Omental fat pad (tissue), 3 donors: ENCODE measurements at regions not wholly inside any gene's neighbourhood (a gene's known extent, or its start where the extent isn't known, plus 50 kb on each side); places are given as distances from the start of the nearest gene placed in this dataset.

ENCODE experiments used
- ATAC-seq: fragments of 150-250 bp; one replicate; pipeline ENCODE4 v1.9.1; 2016; ENCODE audit warnings: mild to moderate bottlenecking, moderate library complexity; ENCODE audit not compliant: low FRiP score
- DNase-seq: peaks from one replicate; pipeline ENCODE4 v3.0.0-alpha.2; 2019; ENCODE audit warnings: low spot score
- CTCF ChIP-seq, 3 donors: fragments of 450-650 bp; IDR thresholded peaks; one replicate each; pipeline ENCODE4 v1.5.1; 2016 to 2017; ENCODE audit warnings: antibody characterized with exemption in 3 of 3, mild to moderate bottlenecking in 3 of 3, moderate library complexity in 2 of 3

GRCh38 chr12:67370979-67371378 is 101.8 kb downstream of the CAND1 start:
- no peak for TF ChIP-seq CTCF (IDR thresholded peaks at IDR 0.05)
- ATAC-seq (no peak), DNase-seq (no peak)

- no peak for ATAC-seq
- DNase-seq = no peak
- TF ChIP-seq CTCF (IDR thresholded peaks at IDR 0.05) = no peak
Measured at GRCh38 chr12:67377021-67377420, 107.9 kb downstream of the CAND1 start.

GRCh38 chr12:67377541-67377940 is 108.4 kb downstream of the CAND1 start:
- ATAC-seq = no peak
- TF ChIP-seq CTCF (IDR thresholded peaks at IDR 0.05) = no peak

GRCh38 chr12:67382241-67382871 is 113.2 kb downstream of the CAND1 start:
- DNase-seq = no peak
- no peak for ATAC-seq
- TF ChIP-seq CTCF (IDR thresholded peaks at IDR 0.05) = no peak

More at GRCh38 chr12:67377541-67377940, 108.4 kb downstream of the CAND1 start:
- DNase-seq = no peak

GRCh38 chr12:67386869-67387565 is 117.9 kb downstream of the CAND1 start:
- no peak for TF ChIP-seq CTCF (IDR thresholded peaks at IDR 0.05)

GRCh38 chr12:67388331-67389138 is 119.4 kb downstream of the CAND1 start:
- no peak for TF ChIP-seq CTCF (IDR thresholded peaks at IDR 0.05)

More at GRCh38 chr12:67386869-67387565, 117.9 kb downstream of the CAND1 start:
- ATAC-seq (no peak), DNase-seq (no peak)

More at GRCh38 chr12:67388331-67389138, 119.4 kb downstream of the CAND1 start:
- ATAC-seq = no peak
- DNase-seq = no peak
